Activated naive CD4-positive, alpha-beta T cell treated with anti-CD3 and anti-CD28 coated beads for 36 hours (primary cell): ENCODE measurements at regions not wholly inside any gene's neighbourhood (a gene's known extent, or its start where the extent isn't known, plus 50 kb on each side); places are given as distances from the start of the nearest gene placed in this dataset.

Source experiments
- CTCF ChIA-PET: fragments of 350-600 bp; sonication (Branson Sonifier 250); formaldehyde crosslinking; loops from one replicate; lab custom pipeline; 2021; ENCODE audit warnings: antibody characterized with exemption; lab: Charles Lee
- DNase-seq: peaks from one replicate; pipeline ENCODE4 v3.0.0-alpha.2; 2020
- H3K27ac Mint-ChIP-seq: one replicate; pipeline ENCODE4 v1.8.0; 2021; ENCODE audit warnings: mild to moderate bottlenecking, mixed read lengths
- H3K27me3 Mint-ChIP-seq: one replicate; pipeline ENCODE4 v1.8.0; 2021; ENCODE audit warnings: low read depth, mixed read lengths
- H3K36me3 Mint-ChIP-seq: one replicate; pipeline ENCODE4 v1.8.0; 2021; ENCODE audit warnings: low read depth, mixed read lengths
- H3K4me1 Mint-ChIP-seq: one replicate; pipeline ENCODE4 v1.8.0; 2021; ENCODE audit warnings: low read depth, mixed read lengths
- H3K4me3 Mint-ChIP-seq: one replicate; pipeline ENCODE4 v1.8.0; 2021; ENCODE audit warnings: mild to moderate bottlenecking, moderate library complexity, mixed read lengths
- H3K9me3 Mint-ChIP-seq: one replicate; pipeline ENCODE4 v1.8.0; 2021; ENCODE audit warnings: mixed read lengths
- intact Hi-C: fragments of 100-400 bp; cut with micrococcal nuclease; formaldehyde crosslinking; loops from one replicate; pipeline ENCODE4 v1.15.1; 2023

GRCh38 chr6:132868057-132868456 lies 53.7 kb downstream of the RPS12 start:
- CTCF ChIA-PET: interaction anchor here (0.5 to 0.6 kb wide), 3 partner anchors 16 to 80 kb away, joined by 3 to 4 read pairs (median 3); no protein-coding TSS in a partner anchor
- Mint-ChIP-seq H3K27ac (no peak overlapping the region), H3K4me1 (peaks cover 1% of the 10 kb centered on the region), H3K36me3 (no peaks in the 10 kb centered on the region), H3K27me3 (peaks cover 10% of the 10 kb centered on the region), H3K9me3 (no peaks in the 10 kb centered on the region), H3K4me3 (no peak overlapping the region)
- intact Hi-C loops: no loop called here
- DNase-seq: no peak

- Mint-ChIP-seq H3K4me3 (no peak overlapping the region), H3K9me3 (peaks cover 6% of the 10 kb centered on the region), H3K36me3 (peaks cover 3% of the 10 kb centered on the region), H3K27me3 (peaks cover 16% of the 10 kb centered on the region), H3K27ac (no peak overlapping the region), H3K4me1 (peaks cover 6% of the 10 kb centered on the region)
- CTCF ChIA-PET: no interaction called here
- intact Hi-C loops: no loop called here
- no peak for DNase-seq
Measured at GRCh38 chr6:132872923-132873322, 58.6 kb downstream of the RPS12 start.

- Mint-ChIP-seq H3K27ac (no peak overlapping the region), H3K4me1 (peaks cover 6% of the 10 kb centered on the region)
- intact Hi-C loops: no loop called here
Measured at GRCh38 chr6:132877003-132877402, 62.6 kb downstream of the RPS12 start.

GRCh38 chr6:132887204-132887603 lies 72.8 kb downstream of the RPS12 start:
- no peak for DNase-seq

More at GRCh38 chr6:132877003-132877402, 62.6 kb downstream of the RPS12 start:
- CTCF ChIA-PET: no interaction called here
- Mint-ChIP-seq H3K9me3 (peaks cover 6% of the 10 kb centered on the region), H3K36me3 (peaks cover 3% of the 10 kb centered on the region), H3K4me3 (no peak overlapping the region), H3K27me3 (peaks cover 7% of the 10 kb centered on the region)
- no peak for DNase-seq

GRCh38 chr6:132888701-132889100 lies 74.3 kb downstream of the RPS12 start:
- intact Hi-C loops: no loop called here
- Mint-ChIP-seq H3K27ac (no peak overlapping the region), H3K27me3 (peaks cover 2% of the 10 kb centered on the region), H3K4me1 (no peaks in the 10 kb centered on the region), H3K4me3 (no peak overlapping the region), H3K36me3 (no peaks in the 10 kb centered on the region), H3K9me3 (no peaks in the 10 kb centered on the region)
- DNase-seq: no peak
- CTCF ChIA-PET: no interaction called here

More at GRCh38 chr6:132887204-132887603, 72.8 kb downstream of the RPS12 start:
- H3K4me3 Mint-ChIP-seq: no peak overlapping the region
- CTCF ChIA-PET: no interaction called here
- intact Hi-C loops: no loop called here
- H3K36me3 Mint-ChIP-seq: no peaks in the 10 kb centered on the region
- no peaks in the 10 kb centered on the region for H3K4me1 Mint-ChIP-seq
- H3K9me3 Mint-ChIP-seq: no peaks in the 10 kb centered on the region
- no peak overlapping the region for H3K27ac Mint-ChIP-seq
- H3K27me3 Mint-ChIP-seq: peaks cover 2% of the 10 kb centered on the region

GRCh38 chr6:132892929-132893771 lies 78.8 kb downstream of the RPS12 start:
- Mint-ChIP-seq H3K36me3 (no peaks in the 10 kb centered on the region), H3K9me3 (no peaks in the 10 kb centered on the region), H3K27me3 (peaks cover 7% of the 10 kb centered on the region), H3K4me1 (no peaks in the 10 kb centered on the region), H3K4me3 (no peak overlapping the region), H3K27ac (no peak overlapping the region)
- no peak for DNase-seq
- CTCF ChIA-PET: interaction anchor here (0.6 kb wide), 2 partner anchors 19 to 1024 kb away, joined by 3 read pairs; no protein-coding TSS in a partner anchor
- intact Hi-C loops: no loop called here

- no peak overlapping the region for H3K4me3 Mint-ChIP-seq
- H3K4me1 Mint-ChIP-seq: no peaks in the 10 kb centered on the region
- CTCF ChIA-PET: interaction anchor here (0.6 kb wide), 1 partner anchor 60 kb away, joined by 4 read pairs; no protein-coding TSS in a partner anchor
- intact Hi-C loops: no loop called here
- H3K9me3 Mint-ChIP-seq: no peaks in the 10 kb centered on the region
- no peak overlapping the region for H3K27ac Mint-ChIP-seq
- H3K36me3 Mint-ChIP-seq: no peaks in the 10 kb centered on the region
- DNase-seq: no peak
- peaks cover 7% of the 10 kb centered on the region for H3K27me3 Mint-ChIP-seq
Measured at GRCh38 chr6:132893772-132894490, 79.6 kb downstream of the RPS12 start.

GRCh38 chr6:132898376-132898775 lies 84.0 kb downstream of the RPS12 start:
- Mint-ChIP-seq H3K27ac (no peak overlapping the region), H3K36me3 (no peaks in the 10 kb centered on the region), H3K4me1 (no peaks in the 10 kb centered on the region), H3K4me3 (no peak overlapping the region), H3K27me3 (peaks cover 4% of the 10 kb centered on the region), H3K9me3 (no peaks in the 10 kb centered on the region)
- intact Hi-C loops: no loop called here
- DNase-seq: no peak
- CTCF ChIA-PET: interaction anchor here (0.6 kb wide), 1 partner anchor 131 kb away, joined by 3 read pairs; no protein-coding TSS in a partner anchor

GRCh38 chr6:132900849-132901248 lies 86.5 kb downstream of the RPS12 start:
- H3K27ac Mint-ChIP-seq: no peak overlapping the region
- H3K27me3 Mint-ChIP-seq: peaks cover 5% of the 10 kb centered on the region
- no peaks in the 10 kb centered on the region for H3K36me3 Mint-ChIP-seq
- DNase-seq: no peak
- intact Hi-C loops: no loop called here
- H3K4me3 Mint-ChIP-seq: no peak overlapping the region
- CTCF ChIA-PET: no interaction called here
- H3K9me3 Mint-ChIP-seq: no peaks in the 10 kb centered on the region
- no peaks in the 10 kb centered on the region for H3K4me1 Mint-ChIP-seq

- peaks cover 3% of the 10 kb centered on the region for H3K27me3 Mint-ChIP-seq
- H3K4me3 Mint-ChIP-seq: no peak overlapping the region
- no peaks in the 10 kb centered on the region for H3K9me3 Mint-ChIP-seq
- H3K27ac Mint-ChIP-seq: no peak overlapping the region
- intact Hi-C loops: no loop called here
- H3K4me1 Mint-ChIP-seq: no peaks in the 10 kb centered on the region
- CTCF ChIA-PET: no interaction called here
- H3K36me3 Mint-ChIP-seq: no peaks in the 10 kb centered on the region
- no peak for DNase-seq
Measured at GRCh38 chr6:132902901-132903300, 88.5 kb downstream of the RPS12 start.

GRCh38 chr6:132907231-132907630 lies 92.9 kb downstream of the RPS12 start:
- H3K4me1 Mint-ChIP-seq: no peaks in the 10 kb centered on the region
- DNase-seq: no peak
- no peaks in the 10 kb centered on the region for H3K9me3 Mint-ChIP-seq
- no peak overlapping the region for H3K4me3 Mint-ChIP-seq
- H3K27ac Mint-ChIP-seq: no peak overlapping the region
- intact Hi-C loops: no loop called here
- H3K36me3 Mint-ChIP-seq: no peaks in the 10 kb centered on the region
- CTCF ChIA-PET: no interaction called here
- peaks cover 12% of the 10 kb centered on the region for H3K27me3 Mint-ChIP-seq

GRCh38 chr6:132907914-132908313 lies 93.5 kb downstream of the RPS12 start:
- Mint-ChIP-seq H3K4me1 (no peaks in the 10 kb centered on the region), H3K9me3 (no peaks in the 10 kb centered on the region), H3K27me3 (peaks cover 12% of the 10 kb centered on the region), H3K36me3 (no peaks in the 10 kb centered on the region), H3K4me3 (no peak overlapping the region), H3K27ac (no peak overlapping the region)
- no peak for DNase-seq
- intact Hi-C loops: no loop called here
- CTCF ChIA-PET: no interaction called here
